ENCODE measurements at regions not wholly inside any gene's neighbourhood (a gene's known extent, or its start where the extent isn't known, plus 50 kb on each side); places are given as distances from the start of the nearest gene placed in this dataset.

DNA sequence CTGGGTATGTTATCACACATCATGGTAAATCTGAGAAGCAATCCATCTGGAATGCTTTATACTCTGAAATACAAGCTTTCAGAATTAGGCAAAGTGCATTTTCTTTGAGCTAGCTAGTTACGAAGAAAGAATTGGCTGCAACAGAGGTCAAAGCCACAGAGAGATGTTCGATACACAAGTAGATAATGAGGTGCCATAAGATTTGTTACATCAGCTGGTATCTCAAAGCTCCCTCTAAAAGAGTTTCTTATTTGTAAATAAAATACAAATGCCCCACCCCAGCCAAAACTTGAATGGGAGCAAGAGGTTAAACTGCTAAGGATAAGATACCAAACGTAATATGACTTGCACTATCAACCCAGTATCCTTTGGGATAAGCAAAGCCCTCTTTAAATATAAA, 84.0 kb upstream of the SLCO3A1 start:
- TF ChIP-seq CTCF (IDR thresholded peaks at IDR 0.05; ENCODE audit: low read depth, low read length) (no peak), MYC (IDR thresholded peaks at IDR 0.05; ENCODE audit: low read depth, low read length) (no peak)

Data from NB4 (cell line).